ENCODE measurements at regions not wholly inside any gene's neighbourhood (a gene's known extent, or its start where the extent isn't known, plus 50 kb on each side); places are given as distances from the start of the nearest gene placed in this dataset.
A peak's percentile ranks its signal among the peaks of the same experiment; 100 is the strongest.

DNA sequence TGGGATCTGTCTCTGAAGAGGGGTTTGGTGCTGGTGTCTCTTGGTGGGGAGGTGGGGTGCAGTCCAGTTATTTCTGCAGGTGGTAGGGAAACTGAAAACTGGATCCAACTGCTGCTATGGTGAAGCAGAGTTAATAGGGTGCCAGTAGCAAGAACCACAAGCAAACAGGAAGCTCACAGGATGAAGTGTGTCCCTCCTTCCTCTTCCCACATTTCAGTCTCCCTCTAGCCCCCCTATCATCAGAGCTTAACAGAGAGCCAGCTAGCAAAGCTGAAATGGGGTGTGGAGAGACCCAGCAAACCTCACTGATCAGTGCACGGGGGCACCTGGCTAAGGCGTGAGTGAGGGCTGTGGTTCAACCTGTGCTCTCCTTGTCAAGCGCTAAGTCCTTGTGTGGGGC lies 69.1 kb upstream of the C12orf71 start:
- ChIA-PET CTCF (interaction anchor here (0.6 to 1.9 kb wide), 4 partner anchors 10 to 425 kb away, joined by 3 to 11 read pairs (median 4); no protein-coding TSS in a partner anchor), POLR2A (no interaction called here)
- no peak for FAIRE-seq
- no peak for TF ChIP-seq HOXB5 (CRISPR knock-in tag; IDR thresholded peaks at IDR 0.05)
- TF ChIP-seq SMC3 (IDR thresholded peaks at IDR 0.05): no peak
- no peak for TF ChIP-seq ZFP36 (IDR thresholded peaks at IDR 0.05; ENCODE audit: borderline replicate concordance, partially characterized antibody)
- no peak for TF ChIP-seq GATA3 (IDR thresholded peaks at IDR 0.05; ENCODE audit: borderline replicate concordance)
- TF ChIP-seq ZNF302 (CRISPR knock-in tag; IDR thresholded peaks at IDR 0.05): no peak
- TF ChIP-seq RNF2 (IDR thresholded peaks at IDR 0.05; ENCODE audit: borderline replicate concordance, low read depth): no peak
- no peak for TF ChIP-seq HOXB13 (CRISPR knock-in tag; IDR thresholded peaks at IDR 0.05; ENCODE audit: low read depth)
- no peak for TF ChIP-seq ESRRA (IDR thresholded peaks at IDR 0.05; ENCODE audit: borderline replicate concordance, low read length)
- TF ChIP-seq NR3C1 (IDR thresholded peaks at IDR 0.05): no peak
- TF ChIP-seq MAX (IDR thresholded peaks at IDR 0.05): no peak
- no peak for TF ChIP-seq USF2 (IDR thresholded peaks at IDR 0.05)
- TF ChIP-seq ZC3H11A (IDR thresholded peaks at IDR 0.05): no peak
- no peak for TF ChIP-seq KDM1A (IDR thresholded peaks at IDR 0.05; ENCODE audit: low read depth)
- TF ChIP-seq RCOR1 (IDR thresholded peaks at IDR 0.05; ENCODE audit: low read depth, low read length): no peak
- no peak for TF ChIP-seq NPAS2 (CRISPR knock-in tag; IDR thresholded peaks at IDR 0.05; ENCODE audit: borderline replicate concordance)
- no peak for TF ChIP-seq HEYL (CRISPR knock-in tag; IDR thresholded peaks at IDR 0.05)
- no peak for TF ChIP-seq CHD4 (IDR thresholded peaks at IDR 0.05; ENCODE audit: borderline replicate concordance)
- TF ChIP-seq, protein P1, sequence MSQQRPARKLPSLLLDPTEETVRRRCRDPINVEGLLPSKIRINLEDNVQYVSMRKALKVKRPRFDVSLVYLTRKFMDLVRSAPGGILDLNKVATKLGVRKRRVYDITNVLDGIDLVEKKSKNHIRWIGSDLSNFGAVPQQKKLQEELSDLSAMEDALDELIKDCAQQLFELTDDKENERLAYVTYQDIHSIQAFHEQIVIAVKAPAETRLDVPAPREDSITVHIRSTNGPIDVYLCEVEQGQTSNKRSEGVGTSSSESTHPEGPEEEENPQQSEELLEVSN (IDR thresholded peaks at IDR 0.05; ENCODE audit: borderline replicate concordance, low read depth): no peak
- WGBS (ENCODE audit: missing lambda C conversion rate): 85% methylated on average over 3 of the region's 3 CpGs
- no peak overlapping the region for H3K4me3 ChIP-seq
- no peak; a peak in 1 of 6 replicates for ATAC-seq
- H3K9me3 ChIP-seq: no peaks in the 10 kb centered on the region
- H3K4me2 ChIP-seq: no peak overlapping the region
- no peaks in the 10 kb centered on the region for H3K4me1 ChIP-seq
- DNase-seq (ENCODE audit: low read depth in 1 of 2, low spot score in 1 of 2): no peak
- H3K27ac ChIP-seq: no peak overlapping the region

GRCh38 chr12:27158297-27158696 lies 75.9 kb upstream of the C12orf71 start:
- no peak for TF ChIP-seq TP53 (CRISPR knock-in tag; IDR thresholded peaks at IDR 0.05)
- TF ChIP-seq ZSCAN20 (CRISPR knock-in tag; IDR thresholded peaks at IDR 0.05): no peak
- no peak for TF ChIP-seq MAX (IDR thresholded peaks at IDR 0.05)
- no peak for TF ChIP-seq POLR2A (IDR thresholded peaks at IDR 0.05; ENCODE audit: low read length)
- TF ChIP-seq HDAC2 (IDR thresholded peaks at IDR 0.05): no peak
- no peak for TF ChIP-seq RNF2 (IDR thresholded peaks at IDR 0.05; ENCODE audit: borderline replicate concordance, low read depth)
- no peak for TF ChIP-seq FOSL2 (IDR thresholded peaks at IDR 0.05)
- no peak for TF ChIP-seq FOSL2 (CRISPR knock-in tag; IDR thresholded peaks at IDR 0.05)
- no peak for DNase-seq (ENCODE audit: low read depth in 1 of 2, low spot score in 1 of 2)
- CTCF ChIA-PET: no interaction called here
- Histone ChIP-seq H3K9me3 (no peaks in the 10 kb centered on the region), H3K27ac (no peak overlapping the region), H3K4me2 (no peak overlapping the region), H3K4me1 (peaks cover 9% of the 10 kb centered on the region), H3K4me3 (no peak overlapping the region)
- no peak for ATAC-seq
- POLR2A ChIA-PET: no interaction called here
- WGBS (ENCODE audit: missing lambda C conversion rate): 77% methylated on average over 6 of the region's 6 CpGs
- no peak for FAIRE-seq

DNA sequence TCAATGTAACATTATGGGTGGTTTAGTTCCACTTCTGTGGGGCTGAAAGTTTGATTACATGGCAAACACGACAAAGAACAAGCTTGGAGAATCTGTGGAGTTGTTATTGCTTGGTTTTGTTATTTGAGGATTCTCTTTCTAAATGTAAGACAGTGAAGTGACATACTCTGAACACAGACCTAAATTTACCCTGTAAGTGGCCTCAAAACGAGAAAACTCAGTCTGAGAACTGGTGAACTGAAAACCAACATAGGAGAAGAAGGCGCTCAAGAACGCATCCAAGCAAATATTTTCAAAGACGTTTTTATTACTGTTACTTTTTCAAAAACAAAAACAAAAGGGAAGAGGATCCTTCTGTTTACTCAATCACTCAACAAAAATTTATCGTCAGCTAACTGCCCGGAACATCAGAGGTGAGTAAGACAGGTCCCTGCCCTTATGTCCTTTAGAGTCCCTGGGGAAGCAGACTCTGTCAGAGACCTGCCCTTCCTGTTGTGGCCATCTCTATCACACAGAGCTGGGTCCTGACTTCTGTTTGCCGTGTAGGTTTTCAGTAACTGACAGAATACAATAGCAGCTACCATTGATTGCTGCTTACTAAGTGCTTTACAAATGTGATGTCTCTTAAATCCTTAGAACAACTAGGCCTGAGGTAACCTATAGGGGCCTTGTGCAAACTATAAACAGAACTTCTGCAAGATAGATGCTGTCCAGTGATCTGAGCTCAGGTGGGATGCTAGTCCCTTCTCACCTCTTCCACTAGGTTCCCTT lies 79.3 kb upstream of the C12orf71 start:
- ATAC-seq (peak; percentile 71; a peak in 4 of 6 replicates), FAIRE-seq (no peak), DNase-seq (ENCODE audit: low read depth in 1 of 2, low spot score in 1 of 2) (peak in 1 of 2 experiments; percentile 30)
- H3K4me1 ChIP-seq: peaks cover 9% of the 10 kb centered on the region
- H3K4me2 ChIP-seq: peak overlapping the region; percentile 24
- ChIA-PET POLR2A (no interaction called here), CTCF (interaction anchor here (0.7 to 1.5 kb wide), 2 partner anchors 12 to 145 kb away, joined by 3 to 5 read pairs; no protein-coding TSS in a partner anchor)
- no peak overlapping the region for H3K27ac ChIP-seq
- no peaks in the 10 kb centered on the region for H3K9me3 ChIP-seq
- no peak overlapping the region for H3K4me3 ChIP-seq
- WGBS (ENCODE audit: missing lambda C conversion rate): 36% methylated on average over 8 of the region's 8 CpGs
- no peak for TF ChIP-seq MYC (IDR thresholded peaks at IDR 0.05; ENCODE audit: borderline replicate concordance, low read length)
- TF ChIP-seq TFCP2L1 (CRISPR knock-in tag; IDR thresholded peaks at IDR 0.05): no peak
- no peak for TF ChIP-seq MAZ (IDR thresholded peaks at IDR 0.05; ENCODE audit: borderline replicate concordance, low read depth, low read length)
- TF ChIP-seq JUN (IDR thresholded peaks at IDR 0.05): no peak
- TF ChIP-seq PHF8 (IDR thresholded peaks at IDR 0.05; ENCODE audit: borderline replicate concordance, low read depth): no peak
- no peak for TF ChIP-seq SREBF2 (IDR thresholded peaks at IDR 0.05)
- TF ChIP-seq, protein P2, sequence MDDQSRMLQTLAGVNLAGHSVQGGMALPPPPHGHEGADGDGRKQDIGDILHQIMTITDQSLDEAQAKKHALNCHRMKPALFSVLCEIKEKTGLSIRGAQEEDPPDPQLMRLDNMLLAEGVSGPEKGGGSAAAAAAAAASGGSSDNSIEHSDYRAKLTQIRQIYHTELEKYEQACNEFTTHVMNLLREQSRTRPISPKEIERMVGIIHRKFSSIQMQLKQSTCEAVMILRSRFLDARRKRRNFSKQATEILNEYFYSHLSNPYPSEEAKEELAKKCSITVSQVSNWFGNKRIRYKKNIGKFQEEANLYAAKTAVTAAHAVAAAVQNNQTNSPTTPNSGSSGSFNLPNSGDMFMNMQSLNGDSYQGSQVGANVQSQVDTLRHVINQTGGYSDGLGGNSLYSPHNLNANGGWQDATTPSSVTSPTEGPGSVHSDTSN (IDR thresholded peaks at IDR 0.05): no peak
- TF ChIP-seq FOXS1 (CRISPR knock-in tag; IDR thresholded peaks at IDR 0.05): no peak
